Duodenal mucosa (tissue), 2 donors: ENCODE measurements at regions not wholly inside any gene's neighbourhood (a gene's known extent, or its start where the extent isn't known, plus 50 kb on each side); places are given as distances from the start of the nearest gene placed in this dataset.
"Not testable (repeated sequence)": the region's sequence is repeated elsewhere in the genome, so short reads cannot be mapped to it uniquely, and the experiment has no call there.

Experiments
- H3K27ac ChIP-seq: one replicate; pipeline ENCODE4 v1.7.0; 2013; ENCODE audit warnings: low read depth, low read length
- H3K27me3 ChIP-seq, 2 donors: one replicate each; pipeline ENCODE4 v1.7.0; 2013; ENCODE audit warnings: low read length in 2 of 2, control low read depth in 1 of 2; ENCODE audit not compliant: insufficient read depth in 2 of 2, control insufficient read depth in 1 of 2
- H3K36me3 ChIP-seq, 2 donors: one replicate each; pipeline ENCODE4 v1.7.0; 2013; ENCODE audit warnings: low read length in 2 of 2, control low read depth in 1 of 2; ENCODE audit not compliant: insufficient read depth in 2 of 2, control insufficient read depth in 1 of 2
- H3K4me1 ChIP-seq, 2 donors: one replicate each; pipeline ENCODE4 v1.7.0; 2013; ENCODE audit warnings: low read length in 2 of 2, control low read depth in 1 of 2; ENCODE audit not compliant: insufficient read depth in 2 of 2, control insufficient read depth in 1 of 2
- H3K4me3 ChIP-seq, 2 donors: one replicate each; pipeline ENCODE4 v1.7.0; 2013; ENCODE audit warnings: low read length in 2 of 2, low read depth in 1 of 2
- H3K9ac ChIP-seq, 2 donors: one replicate each; pipeline ENCODE4 v1.7.0; 2013; ENCODE audit warnings: low read length in 2 of 2, low read depth in 1 of 2
- H3K9me3 ChIP-seq, 2 donors: one replicate each; pipeline ENCODE4 v1.7.0; 2013; ENCODE audit warnings: low read length in 2 of 2, control low read depth in 1 of 2; ENCODE audit not compliant: control insufficient read depth in 1 of 2

- H3K4me3 ChIP-seq: no peak overlapping the region
- H3K4me1 ChIP-seq: peaks cover 7 to 8% of the 10 kb centered on the region in 2 donors
- H3K9me3 ChIP-seq: no peaks in the 10 kb centered on the region
- H3K9ac ChIP-seq: no peak overlapping the region
- H3K27me3 ChIP-seq: no peaks in the 10 kb centered on the region
- H3K36me3 ChIP-seq: no peaks in the 10 kb centered on the region
- H3K27ac ChIP-seq: no peak overlapping the region
Measured at GRCh38 chr13:40351537-40352379, 314.7 kb downstream of the FOXO1 start.

GRCh38 chr13:40352380-40352778 lies 314.1 kb downstream of the FOXO1 start:
- Histone ChIP-seq H3K9ac (no peak overlapping the region), H3K27ac (no peak overlapping the region), H3K36me3 (no peaks in the 10 kb centered on the region), H3K9me3 (no peaks in the 10 kb centered on the region), H3K4me3 (no peak overlapping the region), H3K27me3 (no peaks in the 10 kb centered on the region), H3K4me1 (peaks cover 7 to 8% of the 10 kb centered on the region in 2 donors)

GRCh38 chr13:40352802-40353562 lies 313.5 kb downstream of the FOXO1 start:
- peaks cover 7 to 8% of the 10 kb centered on the region in 2 donors for H3K4me1 ChIP-seq
- H3K4me3 ChIP-seq: no peak overlapping the region
- H3K27ac ChIP-seq: no peak overlapping the region
- no peak overlapping the region for H3K9ac ChIP-seq
- H3K9me3 ChIP-seq: no peaks in the 10 kb centered on the region
- H3K27me3 ChIP-seq: no peaks in the 10 kb centered on the region
- no peaks in the 10 kb centered on the region for H3K36me3 ChIP-seq

GRCh38 chr13:40355126-40355724 lies 311.2 kb downstream of the FOXO1 start:
- Histone ChIP-seq H3K9ac (no peak overlapping the region), H3K9me3 (no peaks in the 10 kb centered on the region), H3K4me1 (peaks cover 7 to 8% of the 10 kb centered on the region in 2 donors), H3K4me3 (no peak overlapping the region), H3K27me3 (no peaks in the 10 kb centered on the region), H3K36me3 (no peaks in the 10 kb centered on the region), H3K27ac (no peak overlapping the region)

GRCh38 chr13:40356011-40356410 lies 310.4 kb downstream of the FOXO1 start:
- Histone ChIP-seq H3K9ac (no peak overlapping the region), H3K9me3 (no peaks in the 10 kb centered on the region), H3K36me3 (no peaks in the 10 kb centered on the region), H3K27me3 (no peaks in the 10 kb centered on the region), H3K27ac (no peak overlapping the region), H3K4me1 (peaks cover 7 to 8% of the 10 kb centered on the region in 2 donors), H3K4me3 (no peak overlapping the region)

GRCh38 chr13:40356458-40356857 lies 310.0 kb downstream of the FOXO1 start:
- H3K4me1 ChIP-seq, H3K27me3 ChIP-seq, H3K36me3 ChIP-seq, H3K9ac ChIP-seq, H3K27ac ChIP-seq, H3K4me3 ChIP-seq, H3K9me3 ChIP-seq: not testable (repeated sequence)

- no peaks in the 10 kb centered on the region for H3K27me3 ChIP-seq
Measured at GRCh38 chr13:40362502-40362901, 303.9 kb downstream of the FOXO1 start.

GRCh38 chr13:40363653-40364052 lies 302.8 kb downstream of the FOXO1 start:
- Histone ChIP-seq H3K27me3 (no peaks in the 10 kb centered on the region), H3K27ac (no peak overlapping the region), H3K9ac (no peak overlapping the region), H3K4me3 (no peak overlapping the region), H3K9me3 (no peaks in the 10 kb centered on the region), H3K4me1 (peaks cover 0 to 9% of the 10 kb centered on the region in 2 donors), H3K36me3 (no peaks in the 10 kb centered on the region)

More at GRCh38 chr13:40362502-40362901, 303.9 kb downstream of the FOXO1 start:
- Histone ChIP-seq H3K4me1 (peaks cover 0 to under 1% of the 10 kb centered on the region in 2 donors), H3K36me3 (no peaks in the 10 kb centered on the region), H3K4me3 (no peak overlapping the region), H3K9ac (no peak overlapping the region), H3K27ac (no peak overlapping the region), H3K9me3 (no peaks in the 10 kb centered on the region)

GRCh38 chr13:40366119-40366518 lies 300.3 kb downstream of the FOXO1 start:
- Histone ChIP-seq H3K4me1 (peaks cover 0 to 9% of the 10 kb centered on the region in 2 donors), H3K27me3 (no peaks in the 10 kb centered on the region), H3K9me3 (no peaks in the 10 kb centered on the region), H3K9ac (no peak overlapping the region), H3K27ac (no peak overlapping the region), H3K36me3 (no peaks in the 10 kb centered on the region), H3K4me3 (no peak overlapping the region)
